ENCODE measurements at regions not wholly inside any gene's neighbourhood (a gene's known extent, or its start where the extent isn't known, plus 50 kb on each side); places are given as distances from the start of the nearest gene placed in this dataset.

GRCh38 chr11:19336331-19336730 is 95.6 kb upstream of the E2F8 start:
- no peak for DNase-seq (ENCODE audit: low read depth in 3 of 3)

- DNase-seq (ENCODE audit: low read depth in 3 of 3) = no peak
These were observed 91.7 kb upstream of the E2F8 start for GRCh38 chr11:19332476-19332875.

GRCh38 chr11:19330416-19330815 is 89.7 kb upstream of the E2F8 start:
- no peak for DNase-seq (ENCODE audit: low read depth in 3 of 3)

GRCh38 chr11:19329970-19330369 is 89.2 kb upstream of the E2F8 start:
- no peak for DNase-seq (ENCODE audit: low read depth in 3 of 3)

- no peak for DNase-seq (ENCODE audit: low read depth in 3 of 3)
These were observed 88.0 kb upstream of the E2F8 start for GRCh38 chr11:19328586-19329311.

GRCh38 chr11:19327280-19327679 is 86.5 kb upstream of the E2F8 start:
- no peak for DNase-seq (ENCODE audit: low read depth in 3 of 3)

- DNase-seq (ENCODE audit: low read depth in 3 of 3) = no peak
These were observed 85.8 kb upstream of the E2F8 start for GRCh38 chr11:19326499-19326898.

- no peak for DNase-seq (ENCODE audit: low read depth in 3 of 3)
These were observed 82.8 kb upstream of the E2F8 start for GRCh38 chr11:19323502-19323901.

GRCh38 chr11:19321351-19321750 is 80.6 kb upstream of the E2F8 start:
- DNase-seq (ENCODE audit: low read depth in 3 of 3) = no peak

GRCh38 chr11:19320827-19321226 is 80.1 kb upstream of the E2F8 start:
- no peak for DNase-seq (ENCODE audit: low read depth in 3 of 3)

- no peak for DNase-seq (ENCODE audit: low read depth in 3 of 3)
These were observed 75.7 kb upstream of the E2F8 start for GRCh38 chr11:19316434-19316833.

- DNase-seq (ENCODE audit: low read depth in 3 of 3) = no peak
These were observed 74.8 kb upstream of the E2F8 start for GRCh38 chr11:19315511-19315910.

- DNase-seq (ENCODE audit: low read depth in 3 of 3) = no peak
These were observed 72.4 kb upstream of the E2F8 start for GRCh38 chr11:19313140-19313539.

GRCh38 chr11:19311308-19312030 is 70.7 kb upstream of the E2F8 start:
- no peak for DNase-seq (ENCODE audit: low read depth in 3 of 3)

GRCh38 chr11:19307498-19307897 is 66.8 kb upstream of the E2F8 start:
- DNase-seq (ENCODE audit: low read depth in 3 of 3) = no peak

GRCh38 chr11:19306179-19306944 is 65.6 kb upstream of the E2F8 start:
- DNase-seq (ENCODE audit: low read depth in 3 of 3) = no peak

- no peak for DNase-seq (ENCODE audit: low read depth in 3 of 3)
These were observed 60.6 kb upstream of the E2F8 start for GRCh38 chr11:19301361-19301760.

GRCh38 chr11:19294444-19294843 is 53.7 kb upstream of the E2F8 start:
- DNase-seq (ENCODE audit: low read depth in 3 of 3) = no peak

GRCh38 chr11:19291064-19291463 is 50.3 kb upstream of the E2F8 start:
- DNase-seq (ENCODE audit: low read depth in 3 of 3) = no peak

Data from stimulated activated CD4-positive, alpha-beta T cell treated with anti-CD3 and anti-CD28 coated beads, TNF-alpha, amount 100 ng/mL, for 4 hours (primary cell).